ENCODE measurements at regions not wholly inside any gene's neighbourhood (a gene's known extent, or its start where the extent isn't known, plus 50 kb on each side); places are given as distances from the start of the nearest gene placed in this dataset.
"Not testable (repeated sequence)": the region's sequence is repeated elsewhere in the genome, so short reads cannot be mapped to it uniquely, and the experiment has no call there.

DNA sequence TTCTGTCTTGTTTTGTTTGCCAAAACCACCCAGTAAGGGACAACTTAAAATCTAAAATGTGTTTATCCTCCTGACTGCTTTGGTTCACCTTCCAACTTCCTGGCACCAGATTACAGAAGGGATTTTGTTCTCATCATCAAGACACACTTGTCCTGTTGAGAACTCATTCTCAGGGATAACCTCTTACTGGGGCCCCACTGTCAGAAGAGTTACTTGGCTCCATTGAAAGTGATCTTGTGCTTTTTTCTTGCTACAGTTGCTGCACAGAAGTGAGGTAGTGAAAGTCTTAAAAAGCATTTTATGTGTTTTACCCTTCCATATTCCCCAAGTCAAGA is 690.5 kb downstream of the PRIM2 start:
- not testable (repeated sequence) for ATAC-seq, H3K4me3 ChIP-seq

DNA sequence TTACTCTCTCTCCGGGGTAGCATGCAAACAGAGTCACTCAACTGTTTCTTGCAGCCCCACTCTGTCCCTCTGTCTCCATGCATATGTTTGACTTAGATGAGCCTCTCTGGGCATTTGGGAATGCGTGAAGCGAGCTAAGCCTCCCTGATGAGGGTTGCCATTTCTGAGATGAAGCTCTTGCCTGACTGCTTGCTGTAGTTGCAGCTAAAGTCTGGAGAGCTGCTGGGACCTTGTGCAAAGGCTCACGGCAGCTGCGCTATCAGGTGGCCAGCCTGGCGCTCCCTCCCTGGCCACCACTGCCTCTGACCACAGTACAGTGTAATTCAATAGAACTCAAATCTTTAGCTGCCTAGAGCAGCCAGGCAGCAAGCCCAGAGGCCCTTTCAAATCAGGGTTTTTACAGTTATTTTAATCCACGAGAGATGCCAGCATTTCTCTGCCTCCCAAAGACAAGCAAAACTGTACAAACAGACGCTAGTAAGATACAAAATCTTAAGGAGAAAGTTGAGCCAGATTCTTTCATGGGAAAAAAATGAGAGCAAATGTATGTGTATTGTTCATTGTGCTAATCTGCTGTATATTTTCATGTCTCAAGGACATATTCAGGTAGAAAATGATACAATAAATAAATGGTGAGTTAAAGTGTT is 694.6 kb downstream of the PRIM2 start:
- H3K27me3 ChIP-seq, H3K36me3 ChIP-seq, ATAC-seq, H3K4me1 ChIP-seq, H3K4me3 ChIP-seq, H3K9me3 ChIP-seq, H3K27ac ChIP-seq: not testable (repeated sequence)
- WGBS, 2 donors (ENCODE audit: low coverage in 1 of 2), result 15% methylated on average over 2 of the region's 8 CpGs; no CpG with 5 or more reads in 1 of the 2 donors

More for the DNA sequence above, 690.5 kb downstream of the PRIM2 start:
- not testable (repeated sequence) for H3K4me1 ChIP-seq, H3K36me3 ChIP-seq, H3K27ac ChIP-seq, H3K9me3 ChIP-seq, H3K27me3 ChIP-seq

DNA sequence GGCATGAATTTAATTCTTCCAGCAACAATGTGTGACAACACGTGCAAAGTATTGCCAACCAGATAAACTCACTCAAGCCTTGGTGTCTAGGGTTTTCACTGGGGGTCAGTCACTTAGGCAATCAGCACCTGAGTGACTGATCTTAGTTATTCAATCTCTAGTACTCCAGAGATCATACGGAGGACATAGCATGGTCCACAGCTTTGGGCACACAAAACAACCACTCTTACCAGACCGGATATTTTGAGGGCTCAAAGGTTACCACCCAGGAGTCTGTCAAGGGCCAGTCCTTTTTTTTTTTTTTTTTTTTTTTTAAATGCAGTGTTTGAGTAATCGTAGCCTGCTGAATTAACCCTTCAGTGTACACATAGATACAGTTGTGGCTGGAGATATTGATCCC is 699.2 kb downstream of the PRIM2 start:
- not testable (repeated sequence) for H3K36me3 ChIP-seq, H3K4me1 ChIP-seq, H3K27ac ChIP-seq, ATAC-seq, H3K4me3 ChIP-seq, H3K27me3 ChIP-seq, H3K9me3 ChIP-seq
- WGBS, 2 donors (ENCODE audit: low coverage in 1 of 2), result 64% methylated on average over 4 of the region's 4 CpGs; no CpG with 5 or more reads in 1 of the 2 donors

DNA sequence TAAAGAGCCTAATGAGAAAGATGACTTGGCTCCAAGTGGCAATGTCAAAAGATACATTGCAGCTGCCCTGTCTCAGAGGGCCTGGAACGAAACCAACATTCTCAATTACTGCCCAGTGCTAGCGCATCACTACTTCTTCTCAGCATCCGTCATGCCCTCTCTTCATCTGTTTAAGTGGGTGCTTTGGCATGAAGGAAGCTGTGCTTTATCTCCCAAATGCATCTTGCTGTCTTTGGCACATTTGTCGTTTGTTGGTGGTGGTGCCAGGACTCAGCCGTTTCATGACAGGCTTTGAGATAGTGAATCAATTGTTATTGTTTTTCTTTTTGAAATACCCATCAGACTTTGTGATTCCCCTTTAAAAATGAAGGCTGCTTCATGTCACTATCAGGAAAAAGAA is 710.8 kb downstream of the PRIM2 start:
- not testable (repeated sequence) for H3K27me3 ChIP-seq, H3K27ac ChIP-seq, H3K9me3 ChIP-seq, H3K36me3 ChIP-seq, ATAC-seq, H3K4me1 ChIP-seq, H3K4me3 ChIP-seq
- 68 to 89% methylated on average over 3 to 5 of the region's 5 CpGs for WGBS, 2 donors (ENCODE audit: low coverage in 1 of 2)

DNA sequence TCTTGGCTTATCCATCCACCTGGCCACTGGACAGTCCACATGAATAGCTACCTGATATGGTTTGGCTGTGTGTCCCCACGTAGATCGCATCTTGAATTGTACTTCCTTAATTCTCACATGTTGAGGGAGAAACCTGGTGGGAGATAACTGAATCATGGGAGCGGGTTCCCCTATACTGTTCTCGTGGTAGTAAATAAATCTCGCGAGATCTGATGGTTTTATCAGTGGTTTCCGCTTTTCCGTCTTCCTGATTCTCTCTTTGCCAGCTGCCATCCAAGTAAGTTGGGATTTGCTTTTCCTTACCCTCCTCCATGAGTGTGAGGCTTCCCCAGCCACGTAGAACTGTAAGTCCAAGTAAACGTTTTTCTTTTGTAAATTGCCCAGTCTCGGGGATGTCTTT is 720.8 kb downstream of the PRIM2 start:
- H3K27me3 ChIP-seq, H3K4me3 ChIP-seq, H3K36me3 ChIP-seq, H3K4me1 ChIP-seq, H3K9me3 ChIP-seq, H3K27ac ChIP-seq, ATAC-seq: not testable (repeated sequence)
- 87 to 95% methylated on average over 3 to 11 of the region's 11 CpGs for WGBS, 2 donors (ENCODE audit: low coverage in 1 of 2)

DNA sequence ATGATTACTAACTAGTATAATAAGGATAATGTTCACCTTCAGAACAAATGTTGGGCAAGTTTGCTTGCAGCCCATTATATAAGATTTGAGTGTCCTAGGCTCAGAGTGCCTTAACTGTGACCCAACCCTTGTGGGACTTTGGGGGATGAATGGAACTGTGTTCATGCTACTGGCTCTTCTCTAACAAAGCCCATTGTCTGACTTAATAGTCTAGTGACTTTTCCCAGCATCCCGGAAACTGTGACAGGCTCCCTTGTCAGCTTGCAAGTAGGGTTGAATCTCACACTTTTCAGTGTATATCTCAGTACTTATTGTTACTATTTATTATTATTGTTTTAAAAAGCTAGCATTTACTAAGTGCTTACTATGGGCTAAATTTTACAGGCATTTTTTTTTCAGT is 729.2 kb downstream of the PRIM2 start:
- not testable (repeated sequence) for H3K4me1 ChIP-seq, H3K27me3 ChIP-seq, H3K9me3 ChIP-seq, H3K27ac ChIP-seq, H3K36me3 ChIP-seq, H3K4me3 ChIP-seq, ATAC-seq
- WGBS, 2 donors (ENCODE audit: low coverage in 1 of 2), result no CpG with 5 or more reads among the region's 1 CpG

DNA sequence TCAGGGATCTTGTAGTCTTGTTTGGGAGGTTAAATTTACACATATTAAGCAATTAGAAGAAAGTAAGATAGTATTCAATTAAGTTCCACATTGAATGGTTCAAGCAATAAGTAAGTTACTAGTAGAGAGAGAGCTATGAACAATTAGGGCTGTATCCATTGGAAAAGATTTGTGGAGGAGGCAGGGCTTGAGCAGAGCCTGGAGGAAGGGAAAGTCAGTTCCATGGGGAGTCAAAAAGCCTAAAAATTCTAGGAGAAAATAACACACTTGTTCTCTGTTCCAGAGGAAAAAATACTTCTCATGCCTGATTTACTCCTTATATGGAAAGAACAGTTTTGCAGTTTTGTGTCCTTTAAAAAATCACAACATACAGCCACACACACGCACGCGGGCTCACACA is 730.0 kb downstream of the PRIM2 start:
- not testable (repeated sequence) for H3K36me3 ChIP-seq, ATAC-seq, H3K27ac ChIP-seq, H3K4me3 ChIP-seq, H3K4me1 ChIP-seq, H3K9me3 ChIP-seq, H3K27me3 ChIP-seq
- WGBS, 2 donors (ENCODE audit: low coverage in 1 of 2), result 38% methylated on average over 3 of the region's 3 CpGs; no CpG with 5 or more reads in 1 of the 2 donors

DNA sequence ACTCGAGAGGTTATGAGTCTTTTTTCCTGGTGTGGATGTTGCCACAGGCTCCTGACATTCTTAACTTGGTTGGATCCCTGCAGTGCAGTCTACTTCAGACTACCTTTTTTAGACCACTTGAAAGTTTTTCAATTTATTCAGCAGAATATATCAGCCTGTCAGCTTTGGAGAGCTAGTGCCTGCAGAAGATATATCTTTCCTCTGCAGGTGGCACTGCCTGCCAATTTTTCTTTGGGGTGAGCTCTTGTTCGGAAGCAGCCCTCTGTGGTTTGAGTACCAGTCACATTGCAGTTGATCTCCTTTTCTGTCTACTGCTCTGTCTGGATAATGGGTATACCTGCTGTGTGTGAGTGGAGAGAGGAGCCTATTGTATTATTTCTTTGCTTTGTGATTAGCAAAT is 730.4 kb downstream of the PRIM2 start:
- not testable (repeated sequence) for ATAC-seq, H3K9me3 ChIP-seq, H3K27me3 ChIP-seq, H3K36me3 ChIP-seq, H3K27ac ChIP-seq, H3K4me1 ChIP-seq, H3K4me3 ChIP-seq
- WGBS, 2 donors (ENCODE audit: low coverage in 1 of 2), result 21 to 47% methylated on average over 1 to 2 of the region's 2 CpGs

DNA sequence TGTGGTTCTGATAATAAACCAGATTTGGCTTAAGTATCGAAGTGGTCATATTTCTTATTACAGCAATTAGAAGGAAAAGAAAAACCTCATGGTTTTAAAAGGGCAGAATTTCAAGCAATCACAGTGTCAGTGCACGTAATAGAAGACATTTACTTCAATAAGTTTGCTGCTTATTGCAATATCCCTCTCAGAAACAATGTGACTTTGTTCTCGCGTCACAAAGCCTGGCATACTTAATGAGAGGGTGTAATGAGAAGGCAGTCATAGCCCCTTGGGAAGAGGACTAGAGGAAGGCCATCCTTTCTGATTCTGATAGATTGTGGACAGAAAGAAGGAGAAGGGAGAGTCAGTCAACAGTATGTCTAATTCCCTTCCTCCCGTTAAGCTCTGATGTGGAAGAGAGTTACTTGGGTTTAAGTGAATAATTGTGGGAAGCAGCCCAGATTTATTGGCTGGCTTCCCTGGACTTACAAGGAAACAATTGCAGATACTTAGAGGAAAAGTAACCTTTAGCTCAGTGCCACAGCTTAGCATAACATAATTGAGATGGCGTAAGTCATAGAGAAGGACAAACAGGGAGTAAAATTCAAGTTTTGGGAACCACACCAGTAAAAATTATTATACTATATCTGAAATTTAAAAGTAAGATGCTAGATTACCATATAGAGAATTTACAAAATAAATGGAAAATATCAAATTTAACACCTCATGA is 738.2 kb downstream of the PRIM2 start:
- ATAC-seq, H3K27me3 ChIP-seq, H3K36me3 ChIP-seq, H3K9me3 ChIP-seq, H3K4me1 ChIP-seq, H3K27ac ChIP-seq, H3K4me3 ChIP-seq: not testable (repeated sequence)
- 49 to 70% methylated on average over 3 to 4 of the region's 6 CpGs for WGBS, 2 donors (ENCODE audit: low coverage in 1 of 2)

DNA sequence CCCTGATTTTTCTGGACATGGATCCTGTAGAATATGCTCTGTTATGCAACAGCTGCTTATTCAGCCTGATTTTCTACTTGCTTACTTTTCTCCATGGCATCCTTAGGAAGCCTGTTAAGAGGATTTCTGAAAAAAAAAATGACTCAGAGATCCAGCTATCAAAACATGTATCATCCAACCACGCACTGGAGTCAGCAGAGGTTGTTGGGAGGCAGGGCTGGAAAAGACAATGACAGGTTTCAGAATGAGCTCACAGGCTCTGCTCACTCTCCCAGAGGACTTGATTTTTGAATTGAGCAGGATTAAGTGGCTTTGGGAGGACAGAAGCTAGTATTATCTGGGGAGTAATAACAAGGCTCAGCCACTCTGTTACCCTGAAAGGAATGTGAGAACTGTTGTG is 742.3 kb downstream of the PRIM2 start:
- not testable (repeated sequence) for H3K4me1 ChIP-seq, ATAC-seq, H3K4me3 ChIP-seq, H3K27ac ChIP-seq, H3K36me3 ChIP-seq, H3K9me3 ChIP-seq, H3K27me3 ChIP-seq
- WGBS, 2 donors (ENCODE audit: low coverage in 1 of 2), result 17% methylated on average over 1 of the region's 1 CpG; no CpG with 5 or more reads in 1 of the 2 donors

DNA sequence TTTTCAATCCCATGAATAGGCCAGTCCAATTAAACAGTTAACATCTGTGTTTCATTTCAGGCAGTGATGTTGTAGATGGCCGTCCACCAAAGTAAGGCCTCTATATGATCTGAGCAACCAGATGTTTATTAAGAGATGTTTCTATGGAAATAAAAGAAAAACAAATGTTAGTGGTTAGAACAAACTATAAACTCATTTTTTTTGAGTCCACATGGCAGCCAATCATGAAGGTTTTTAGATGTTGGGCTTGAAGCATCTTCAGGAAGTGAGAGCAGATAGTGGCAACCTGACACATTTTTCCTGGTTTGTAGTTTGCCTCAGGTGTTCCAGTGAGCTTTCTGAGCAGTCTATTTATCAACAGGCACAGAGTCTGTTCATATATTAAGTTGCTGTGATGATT is 746.1 kb downstream of the PRIM2 start:
- not testable (repeated sequence) for H3K27me3 ChIP-seq, H3K27ac ChIP-seq, H3K4me1 ChIP-seq, H3K36me3 ChIP-seq, H3K4me3 ChIP-seq, H3K9me3 ChIP-seq, ATAC-seq
- WGBS, 2 donors (ENCODE audit: low coverage in 1 of 2), result 40% methylated on average over 1 of the region's 1 CpG; no CpG with 5 or more reads in 1 of the 2 donors

DNA sequence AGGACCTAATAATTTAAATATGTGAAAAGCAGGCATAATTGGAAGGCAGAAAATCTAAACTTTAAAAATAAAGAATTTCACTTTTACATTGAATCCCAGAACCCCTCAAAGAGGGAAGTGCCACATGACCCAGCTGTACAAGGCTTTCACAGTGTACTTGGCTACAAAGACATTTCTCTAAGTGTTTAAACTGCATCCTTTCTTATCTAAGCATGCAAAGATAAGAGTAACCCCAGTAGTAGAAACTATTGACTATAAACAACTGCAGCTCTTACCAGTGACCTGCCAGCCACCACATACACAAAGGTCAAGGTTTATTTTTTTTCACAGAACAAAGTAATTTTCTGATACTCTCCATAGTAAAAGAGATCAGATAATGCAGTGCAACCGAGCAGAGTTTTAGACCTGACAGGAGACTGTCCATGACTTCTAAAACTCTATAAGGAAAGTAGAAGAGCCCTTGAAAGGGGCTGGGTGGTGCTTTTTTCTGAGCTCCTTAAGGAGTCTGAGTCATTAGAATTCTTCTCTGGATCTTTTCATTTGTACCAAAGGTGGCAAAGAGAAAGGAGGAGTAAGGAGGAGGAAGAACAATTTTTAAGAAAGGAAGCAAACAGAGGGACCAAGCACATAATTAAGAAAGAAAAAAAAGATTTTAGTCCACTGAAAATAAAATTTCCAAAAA is 750.6 kb downstream of the PRIM2 start:
- not testable (repeated sequence) for H3K27ac ChIP-seq, H3K4me1 ChIP-seq, H3K9me3 ChIP-seq, H3K27me3 ChIP-seq, ATAC-seq, H3K4me3 ChIP-seq, H3K36me3 ChIP-seq
- 11 to 67% methylated on average over 1 of the region's 1 CpG for WGBS, 2 donors (ENCODE audit: low coverage in 1 of 2)
